ENCODE measurements at regions not wholly inside any gene's neighbourhood (a gene's known extent, or its start where the extent isn't known, plus 50 kb on each side); places are given as distances from the start of the nearest gene placed in this dataset.
A peak's percentile ranks its signal among the peaks of the same experiment; 100 is the strongest.
"Not testable (repeated sequence)": the region's sequence is repeated elsewhere in the genome, so short reads cannot be mapped to it uniquely, and the experiment has no call there.

DNA sequence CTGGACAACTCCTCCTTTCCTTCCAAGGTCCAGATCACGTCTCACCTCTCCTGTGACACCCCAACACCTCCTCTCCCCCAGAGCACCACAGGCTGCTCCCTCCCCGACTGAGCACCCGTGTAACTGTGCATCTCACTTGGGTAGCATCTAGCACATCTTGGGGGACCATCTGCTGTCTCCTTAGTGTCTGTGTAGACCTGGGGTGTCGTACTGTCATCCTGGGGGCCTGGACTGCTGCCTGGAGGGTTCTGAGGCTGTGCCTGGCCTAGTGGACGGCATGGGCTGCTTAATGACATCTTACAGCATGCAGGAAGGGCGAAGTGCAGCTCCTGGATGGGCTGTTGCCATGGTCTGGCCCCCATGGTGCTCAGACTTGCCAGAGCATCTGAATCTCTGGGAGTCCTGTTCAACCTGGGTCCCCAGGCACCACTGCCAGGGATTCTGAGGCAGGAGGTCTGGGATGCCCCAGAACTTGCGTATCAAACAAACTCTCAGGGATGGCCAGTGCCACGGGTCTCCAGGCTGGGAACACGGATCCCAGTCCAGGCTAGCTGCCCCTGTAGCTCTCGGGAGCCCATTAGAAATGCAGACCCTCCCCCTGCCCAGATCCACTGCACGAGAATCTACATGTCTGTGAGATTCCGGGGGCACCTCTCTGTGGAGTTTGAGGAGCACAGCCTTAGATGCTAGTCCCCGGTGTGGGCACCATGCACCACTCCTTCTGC lies 194.4 kb upstream of the ZNF469 start:
- not testable (repeated sequence) for DNase-seq

- not testable (repeated sequence) for DNase-seq
These were observed 192.1 kb upstream of the ZNF469 start for GRCh38 chr16:88190592-88191095.

DNA sequence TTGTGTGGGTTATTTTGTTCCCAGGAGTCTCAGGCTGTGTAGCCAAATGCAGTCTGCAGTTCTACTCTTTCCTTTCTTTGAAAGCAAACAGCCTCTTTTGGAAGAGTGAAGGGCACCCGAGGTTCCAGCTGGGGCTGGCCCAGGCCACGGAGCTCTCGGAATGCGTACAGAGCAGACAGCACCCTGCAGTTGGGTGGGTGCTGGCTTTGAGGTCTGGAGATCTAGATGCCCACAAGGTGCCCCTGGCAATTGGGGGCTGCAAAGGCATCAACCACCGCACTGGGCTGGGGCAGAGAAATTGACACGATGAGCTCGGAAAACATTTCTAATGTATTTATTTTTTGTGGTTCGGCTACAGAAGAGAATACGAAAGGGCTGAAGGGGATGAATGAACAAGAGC lies 191.6 kb upstream of the ZNF469 start:
- DNase-seq, result not testable (repeated sequence)

GRCh38 chr16:88192601-88193000 lies 190.2 kb upstream of the ZNF469 start:
- no peak for DNase-seq

- DNase-seq, result peak; percentile 13
These were observed 188.9 kb upstream of the ZNF469 start for GRCh38 chr16:88193706-88194396.

- no peak for DNase-seq
These were observed 188.1 kb upstream of the ZNF469 start for GRCh38 chr16:88194397-88195268.

DNA sequence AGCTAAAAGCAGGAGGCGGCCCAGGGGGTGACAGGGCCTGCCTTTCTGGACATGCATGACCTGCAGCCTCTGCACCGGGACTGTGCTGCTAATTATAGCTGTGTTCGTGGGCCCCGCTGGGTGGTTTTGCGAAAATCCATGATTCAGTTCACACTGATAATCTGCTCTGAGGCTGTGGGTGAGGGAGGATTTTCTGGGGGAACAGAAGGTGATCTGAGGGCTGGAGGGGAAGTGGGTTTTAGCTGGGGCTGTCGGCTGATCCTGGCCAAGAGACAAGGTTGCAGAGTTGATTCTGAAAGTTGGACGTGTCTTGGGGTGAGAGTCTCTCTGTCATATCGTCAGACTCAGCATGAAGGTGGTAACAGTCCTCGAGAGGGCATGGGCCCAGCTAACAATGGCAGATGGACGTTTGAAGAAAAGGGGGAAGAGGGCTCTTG lies 187.5 kb upstream of the ZNF469 start:
- DNase-seq, result no peak

DNA sequence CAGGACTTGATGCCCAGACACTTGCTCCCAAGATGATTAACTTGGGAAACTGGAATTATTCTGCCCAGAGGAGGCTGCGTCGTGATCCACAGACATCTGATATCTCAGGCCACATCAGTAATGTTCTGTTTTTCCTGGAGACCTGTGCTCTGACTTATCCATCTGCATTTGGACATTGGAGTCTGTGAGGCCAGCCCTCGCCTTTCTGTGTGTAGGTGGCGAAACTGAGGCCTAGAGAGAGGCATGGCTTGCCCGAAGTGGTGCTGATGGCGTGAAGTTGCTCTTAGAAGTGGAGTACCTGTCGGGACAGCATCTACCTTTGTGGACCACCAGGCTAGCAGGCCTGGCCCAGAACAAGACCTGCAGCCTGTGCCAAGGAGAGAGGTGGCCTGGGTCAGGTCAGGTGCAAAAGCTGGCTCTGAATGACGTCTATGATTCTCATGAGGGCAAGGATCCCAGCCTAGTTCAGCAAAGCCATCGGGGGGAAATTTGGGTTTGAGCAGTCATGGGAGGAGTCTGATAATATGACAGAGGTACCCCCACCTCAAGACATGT lies 186.8 kb upstream of the ZNF469 start:
- no peak for DNase-seq

DNA sequence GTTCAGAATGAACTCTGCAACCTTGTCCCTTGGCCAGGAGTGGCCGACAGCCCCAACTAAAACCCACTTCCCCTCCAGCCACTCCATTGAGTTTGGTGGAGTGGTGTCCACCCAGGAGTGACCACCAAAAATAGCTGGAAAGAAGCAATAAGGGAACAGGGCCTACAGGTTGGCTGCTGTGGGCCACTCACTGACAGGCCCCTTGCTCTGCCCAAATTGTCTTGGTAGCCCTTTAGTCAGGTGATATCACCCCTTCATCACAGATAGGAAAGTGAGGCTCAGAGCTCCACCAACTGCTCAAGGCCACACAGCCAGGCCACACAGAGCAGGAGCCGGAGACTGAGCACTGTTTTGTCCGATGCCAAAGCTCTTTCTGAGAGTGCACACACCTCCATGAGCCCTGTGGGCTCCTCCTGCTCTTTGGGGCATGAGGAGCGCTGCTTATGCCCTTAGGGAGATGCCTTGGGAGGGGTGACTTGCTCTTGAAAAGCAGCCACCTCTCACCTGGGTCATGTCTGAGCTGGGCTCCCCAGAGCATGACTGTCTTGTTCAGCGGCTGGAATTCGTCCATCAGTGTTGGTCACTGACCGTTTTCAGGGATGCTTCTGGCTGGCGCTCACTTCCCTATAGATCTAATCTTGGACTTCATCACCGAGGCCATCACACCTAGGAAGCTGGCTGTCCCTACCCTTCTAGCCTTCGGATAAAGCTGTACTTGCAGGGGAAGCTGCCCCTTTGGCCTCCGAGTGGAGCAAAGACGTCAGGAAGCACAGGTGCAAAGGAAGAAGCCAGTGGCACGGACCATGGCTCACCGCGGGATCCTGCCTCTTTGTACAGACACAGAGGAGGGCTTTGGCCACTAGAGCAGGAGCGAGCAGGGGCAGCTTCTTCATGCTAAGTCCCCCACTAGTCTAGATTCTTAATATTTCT lies 186.0 kb upstream of the ZNF469 start:
- DNase-seq, result no peak

DNA sequence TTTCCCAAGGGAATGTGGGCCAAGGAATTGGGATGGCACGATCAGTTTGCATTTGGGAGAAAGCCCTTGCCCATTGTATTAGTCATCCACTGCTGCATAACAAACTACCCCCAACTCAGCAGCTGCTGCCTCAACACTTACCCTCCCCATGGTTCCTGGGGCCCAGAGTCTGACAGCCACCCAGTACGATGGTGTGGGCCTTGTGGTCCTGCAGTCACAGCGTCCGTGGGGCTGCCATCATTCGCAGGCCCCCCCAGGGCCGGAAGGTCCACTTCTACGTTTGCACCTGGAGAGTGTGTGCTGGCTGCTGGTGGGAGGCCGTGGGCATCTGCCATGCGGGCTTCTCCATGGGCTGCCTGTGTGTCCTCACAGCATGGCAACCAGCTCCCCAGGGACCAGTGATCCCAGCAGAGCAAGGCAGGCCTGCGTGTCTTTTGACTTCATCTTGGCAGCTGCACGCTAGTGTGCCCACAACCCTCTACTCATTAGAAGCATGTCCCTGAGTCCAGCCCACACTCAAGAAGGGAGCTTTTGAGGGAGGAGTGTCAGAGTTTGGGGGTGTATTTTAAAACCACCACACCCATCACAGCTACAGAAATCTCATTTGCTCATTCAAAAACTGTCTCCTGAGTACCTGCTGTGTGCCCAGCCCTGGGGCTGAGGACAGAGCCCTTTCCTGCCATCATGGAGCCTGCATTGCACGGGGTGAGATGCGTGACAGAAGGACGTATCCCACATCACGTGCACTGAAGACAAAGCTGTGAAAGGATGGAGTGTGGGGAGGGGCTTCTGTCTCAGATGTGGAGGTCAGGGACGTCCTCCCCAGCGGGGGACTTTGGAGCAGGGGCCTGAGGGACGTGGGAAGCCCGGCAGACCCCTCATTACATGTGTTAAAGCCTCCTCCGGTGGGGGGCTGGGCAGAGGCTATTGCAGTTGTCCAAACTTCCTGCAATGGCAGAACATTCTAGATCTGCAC lies 185.0 kb upstream of the ZNF469 start:
- DNase-seq, result no peak

GRCh38 chr16:88198457-88199295 lies 184.1 kb upstream of the ZNF469 start:
- not testable (repeated sequence) for DNase-seq

DNA sequence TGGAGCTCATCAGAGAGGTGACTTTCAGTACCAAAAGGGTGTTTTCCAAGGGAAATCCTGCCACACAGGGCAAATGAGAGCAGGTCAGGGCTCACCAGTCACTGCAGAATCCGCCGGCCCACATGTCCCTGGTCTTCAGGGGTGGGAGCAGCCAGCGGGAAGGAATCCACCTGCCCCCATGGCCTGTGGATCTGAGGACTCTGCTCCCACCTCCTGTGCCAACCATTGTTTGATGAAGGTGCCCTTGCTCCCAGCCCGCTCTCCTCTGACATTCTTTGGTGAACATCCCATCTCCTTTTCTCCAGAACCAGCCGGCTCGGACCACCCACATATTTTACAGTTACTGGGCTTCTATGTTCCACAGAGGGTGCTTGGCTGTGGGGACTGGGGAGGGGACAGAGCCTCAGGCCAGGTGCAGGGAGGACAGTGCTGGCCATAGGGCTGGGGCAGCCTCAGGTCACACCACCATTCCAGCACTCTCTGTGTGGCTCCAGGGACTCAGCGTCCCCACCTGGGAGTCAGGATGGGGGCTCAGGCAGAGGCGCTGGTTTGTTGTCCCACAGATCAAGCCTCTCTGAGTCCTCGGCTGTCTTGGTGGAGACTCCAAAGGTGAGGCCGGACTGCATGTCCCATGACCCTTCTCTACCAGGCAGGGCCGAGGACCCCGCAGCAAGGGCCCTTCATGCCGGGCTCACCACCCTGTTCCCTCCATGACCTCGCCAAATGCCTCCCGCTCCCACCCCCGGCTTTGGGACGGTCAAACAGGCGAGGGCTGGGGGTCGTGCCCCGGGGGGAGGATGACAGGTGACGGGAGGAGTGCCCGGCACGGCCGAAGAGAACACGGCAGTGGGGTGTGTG lies 183.2 kb upstream of the ZNF469 start:
- not testable (repeated sequence) for DNase-seq

DNA sequence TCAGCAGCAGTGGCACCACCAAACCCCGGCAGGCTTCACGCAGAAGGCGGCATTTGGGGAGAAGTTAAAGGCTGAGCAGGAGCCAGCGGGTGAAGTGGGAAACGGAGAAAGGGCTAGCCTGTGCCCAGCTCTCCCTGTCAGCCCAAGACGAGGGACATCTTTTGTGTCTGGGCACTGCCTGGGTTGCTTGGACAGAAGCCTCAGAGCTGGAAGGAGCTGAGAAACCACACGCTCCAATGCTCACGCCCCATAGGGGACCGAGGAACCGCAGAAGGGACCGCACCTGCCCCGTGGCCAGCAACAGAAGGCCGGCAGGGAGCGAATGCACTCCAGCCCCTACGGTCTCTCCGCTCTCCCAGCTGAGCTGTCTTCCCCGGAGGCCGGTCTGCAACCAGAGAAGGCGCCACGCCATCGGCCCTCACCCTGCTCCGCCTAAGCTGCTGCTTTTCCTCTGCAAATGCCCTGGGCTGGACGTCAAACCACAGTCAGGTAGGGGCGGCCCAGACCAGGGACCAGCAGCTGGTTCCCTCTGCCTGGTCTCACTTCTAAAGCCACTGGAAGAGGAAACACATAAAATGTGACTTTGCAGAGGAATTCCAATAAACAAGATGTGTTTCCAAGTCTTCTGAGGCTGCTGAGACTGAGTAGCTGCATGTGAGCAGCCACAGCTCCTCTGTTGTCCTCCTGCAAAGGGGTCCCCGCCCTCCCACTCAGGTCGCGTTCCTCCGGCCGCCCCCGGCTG lies 182.4 kb upstream of the ZNF469 start:
- not testable (repeated sequence) for DNase-seq

GRCh38 chr16:88200896-88201185 lies 181.9 kb upstream of the ZNF469 start:
- no peak for DNase-seq

- DNase-seq, result not testable (repeated sequence)
These were observed 181.1 kb upstream of the ZNF469 start for GRCh38 chr16:88201611-88202010.

GRCh38 chr16:88202207-88202745 lies 180.5 kb upstream of the ZNF469 start:
- no peak for DNase-seq

DNA sequence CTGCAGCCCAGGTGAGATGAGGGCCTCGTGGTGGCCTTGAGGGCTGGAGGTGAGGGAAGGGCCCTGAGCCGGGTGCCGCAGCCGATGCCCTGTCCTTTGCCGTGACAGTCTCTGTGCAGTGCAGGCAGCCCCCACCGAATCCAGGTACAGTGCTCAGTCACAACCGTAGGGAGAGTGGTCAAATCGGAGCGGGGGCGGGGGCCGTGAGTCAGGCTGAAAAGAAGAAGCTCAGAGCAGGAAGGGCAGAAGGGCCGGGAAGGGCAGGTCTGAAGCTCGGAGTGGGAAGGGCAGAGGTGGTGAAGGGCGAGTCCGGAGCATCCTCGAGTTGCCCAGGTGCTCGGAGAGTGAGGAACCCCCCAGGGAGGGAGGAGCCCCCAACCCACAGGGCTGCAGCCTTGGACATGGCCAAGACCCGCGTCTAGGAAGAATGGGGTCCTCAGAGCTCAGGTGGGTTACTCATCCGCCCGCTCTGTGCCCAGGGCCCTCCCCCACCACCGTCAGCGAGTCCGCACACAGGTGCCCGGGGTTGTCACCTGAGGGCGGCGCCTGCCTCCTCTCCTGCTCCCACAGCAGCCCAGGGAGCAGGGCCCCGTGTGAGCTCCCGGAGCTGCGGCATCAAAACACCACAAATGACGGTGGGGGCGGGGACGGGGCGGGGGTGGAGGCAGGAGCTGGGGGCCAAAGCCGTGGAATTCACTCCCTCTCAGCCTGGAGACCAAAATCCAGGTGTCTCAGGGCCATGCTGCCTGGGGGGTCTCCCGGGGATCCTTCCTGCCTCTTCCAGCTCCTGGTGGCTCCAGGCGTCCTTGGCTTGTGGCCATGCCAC lies 179.7 kb upstream of the ZNF469 start:
- DNase-seq, result not testable (repeated sequence)

All from CD4-positive, alpha-beta T cell treated with Interleukin-6 for 4 hours (primary cell).